ENCODE measurements at regions not wholly inside any gene's neighbourhood (a gene's known extent, or its start where the extent isn't known, plus 50 kb on each side); places are given as distances from the start of the nearest gene placed in this dataset.

GRCh38 chr3:127041933-127042332 lies 59.0 kb downstream of the PLXNA1 start:
- Histone ChIP-seq H3K4me2 (replicated peaks; ENCODE audit: low read depth, low read length, poor library complexity, severe bottlenecking) (no peak overlapping the region), H3K27me3 (replicated peaks in 1 of 4; ENCODE audit: control extremely low read depth in 1 of 4, control insufficient read depth in 3 of 4, insufficient read depth in 4 of 4, low read length in 3 of 4) (no peaks in the 10 kb centered on the region), H3K9me3 (ENCODE audit: control extremely low read depth in 1 of 3, control insufficient read depth in 2 of 3, insufficient read depth in 1 of 3, low read length in 2 of 3) (peaks cover 0 to 4% (median 0%) of the 10 kb centered on the region in 3 donors), H2AFZ (ENCODE audit: insufficient read depth, low read depth, low read length, poor library complexity, severe bottlenecking) (no peak overlapping the region), H3K4me3 (ENCODE audit: control extremely low read depth in 1 of 5, extremely low read depth in 1 of 5, insufficient read depth in 1 of 5, low read depth in 2 of 5, low read length in 4 of 5) (no peak overlapping the region), H3K27ac (ENCODE audit: low read length in 2 of 2) (no peak overlapping the region), H4K20me1 (ENCODE audit: control insufficient read depth, insufficient read depth, low read length, poor library complexity, severe bottlenecking) (no peaks in the 10 kb centered on the region), H3K79me2 (ENCODE audit: control insufficient read depth, insufficient read depth, low read length) (no peaks in the 10 kb centered on the region), H3K9ac (ENCODE audit: low read length) (no peak overlapping the region), H3K36me3 (replicated peaks in 1 of 2; ENCODE audit: control extremely low read depth in 1 of 2, control insufficient read depth in 1 of 2, extremely low read depth in 1 of 2, insufficient read depth in 2 of 2, low read length in 1 of 2) (no peaks in the 10 kb centered on the region), H3K4me1 (ENCODE audit: control insufficient read depth in 2 of 2, insufficient read depth in 2 of 2, low read length in 2 of 2) (no peaks in the 10 kb centered on the region)
- DNase-seq (no peak), ATAC-seq (ENCODE audit: low read depth) (no peak)
- intact Hi-C loops (cut with micrococcal nuclease) = no loop called here
- CTCF ChIA-PET = no interaction called here
- TF ChIP-seq EZH2 (IDR thresholded peaks at IDR 0.05; ENCODE audit: borderline replicate concordance, insufficient read depth, low read depth, low read length, poor library complexity, severe bottlenecking) (no peak), CTCF (IDR thresholded peaks at IDR 0.05) (no peak)
- no peak overlapping the region for H3K4me3 Mint-ChIP-seq
- POLR2A ChIA-PET = no interaction called here
- H3K27ac Mint-ChIP-seq = no peak overlapping the region
- H3K27me3 Mint-ChIP-seq = peaks cover 2% of the 10 kb centered on the region
- no peaks in the 10 kb centered on the region for H3K9me3 Mint-ChIP-seq (ENCODE audit: insufficient read depth)
- no peaks in the 10 kb centered on the region for H3K4me1 Mint-ChIP-seq
- WGBS (ENCODE audit: insufficient coverage) = 100% methylated on average over 4 of the region's 8 CpGs

- POLR2A ChIA-PET = no interaction called here
- Histone ChIP-seq H3K4me3 (ENCODE audit: control extremely low read depth in 1 of 5, extremely low read depth in 1 of 5, insufficient read depth in 1 of 5, low read depth in 2 of 5, low read length in 4 of 5) (no peak overlapping the region), H3K4me2 (replicated peaks; ENCODE audit: low read depth, low read length, poor library complexity, severe bottlenecking) (no peak overlapping the region), H2AFZ (ENCODE audit: insufficient read depth, low read depth, low read length, poor library complexity, severe bottlenecking) (no peak overlapping the region), H3K4me1 (ENCODE audit: control insufficient read depth in 2 of 2, insufficient read depth in 2 of 2, low read length in 2 of 2) (no peaks in the 10 kb centered on the region), H3K9ac (ENCODE audit: low read length) (no peak overlapping the region), H3K27me3 (replicated peaks in 1 of 4; ENCODE audit: control extremely low read depth in 1 of 4, control insufficient read depth in 3 of 4, insufficient read depth in 4 of 4, low read length in 3 of 4) (no peaks in the 10 kb centered on the region), H3K36me3 (replicated peaks in 1 of 2; ENCODE audit: control extremely low read depth in 1 of 2, control insufficient read depth in 1 of 2, extremely low read depth in 1 of 2, insufficient read depth in 2 of 2, low read length in 1 of 2) (no peaks in the 10 kb centered on the region), H3K9me3 (ENCODE audit: control extremely low read depth in 1 of 3, control insufficient read depth in 2 of 3, insufficient read depth in 1 of 3, low read length in 2 of 3) (peaks cover 0 to 4% (median 0%) of the 10 kb centered on the region in 3 donors), H3K27ac (ENCODE audit: low read length in 2 of 2) (no peak overlapping the region), H4K20me1 (ENCODE audit: control insufficient read depth, insufficient read depth, low read length, poor library complexity, severe bottlenecking) (no peaks in the 10 kb centered on the region), H3K79me2 (ENCODE audit: control insufficient read depth, insufficient read depth, low read length) (no peaks in the 10 kb centered on the region)
- Mint-ChIP-seq H3K4me1 (no peaks in the 10 kb centered on the region), H3K9me3 (ENCODE audit: insufficient read depth) (no peaks in the 10 kb centered on the region), H3K27ac (no peak overlapping the region), H3K4me3 (no peak overlapping the region), H3K27me3 (peaks cover 2% of the 10 kb centered on the region)
- ATAC-seq (ENCODE audit: low read depth) (no peak), DNase-seq (no peak)
- WGBS (ENCODE audit: insufficient coverage) = 98% methylated on average over 10 of the region's 12 CpGs
- intact Hi-C loops (cut with micrococcal nuclease) = no loop called here
- CTCF ChIA-PET = interaction anchor here (1.0 kb wide), 1 partner anchor 12 kb away, joined by 3 read pairs; no protein-coding TSS in a partner anchor
- TF ChIP-seq EZH2 (IDR thresholded peaks at IDR 0.05; ENCODE audit: borderline replicate concordance, insufficient read depth, low read depth, low read length, poor library complexity, severe bottlenecking) (no peak), CTCF (IDR thresholded peaks at IDR 0.05) (no peak)
Measured at GRCh38 chr3:127042634-127043033, 59.7 kb downstream of the PLXNA1 start.
